ENCODE measurements at regions not wholly inside any gene's neighbourhood (a gene's known extent, or its start where the extent isn't known, plus 50 kb on each side); places are given as distances from the start of the nearest gene placed in this dataset.

- no peaks in the 10 kb centered on the region for H3K36me3 ChIP-seq
Observed at GRCh38 chr2:216959433-216959832, 99.6 kb upstream of the TNP1 start.

GRCh38 chr2:216956820-216957493 is 97.1 kb upstream of the TNP1 start:
- DNase-seq (ENCODE audit: low spot score in 2 of 2): no peak
- H3K4me3 ChIP-seq: no peak overlapping the region
- no peak overlapping the region for H3K27ac ChIP-seq
- no peaks in the 10 kb centered on the region for H3K36me3 ChIP-seq
- intact Hi-C loops (cut with DNase I; ENCODE audit: low total_unique reads): loop anchor here (5.0 kb wide), 1 partner anchor 425 kb away; no protein-coding TSS in a partner anchor
- H3K4me1 ChIP-seq: no peaks in the 10 kb centered on the region
- peaks cover 0 to 18% of the 10 kb centered on the region in 2 donors for H3K9me3 ChIP-seq
- TF ChIP-seq POLR2A (IDR thresholded peaks at IDR 0.05) (no peak), CTCF (IDR thresholded peaks at IDR 0.05) (no peak), POLR2AphosphoS5 (IDR thresholded peaks at IDR 0.05) (no peak)
- no peaks in the 10 kb centered on the region for H3K27me3 ChIP-seq

More at GRCh38 chr2:216959433-216959832, 99.6 kb upstream of the TNP1 start:
- Histone ChIP-seq H3K4me1 (no peaks in the 10 kb centered on the region), H3K27ac (no peak overlapping the region), H3K27me3 (no peaks in the 10 kb centered on the region), H3K9me3 (peaks cover 0 to 9% of the 10 kb centered on the region in 2 donors), H3K4me3 (no peak overlapping the region)
- no peak for DNase-seq (ENCODE audit: low spot score in 2 of 2)
- TF ChIP-seq CTCF (IDR thresholded peaks at IDR 0.05): no peak
- no peak for TF ChIP-seq POLR2A (IDR thresholded peaks at IDR 0.05)
- no peak for TF ChIP-seq POLR2AphosphoS5 (IDR thresholded peaks at IDR 0.05)
- intact Hi-C loops (cut with DNase I; ENCODE audit: low total_unique reads): loop anchor here (5.0 kb wide), 1 partner anchor 423 kb away; no protein-coding TSS in a partner anchor

- TF ChIP-seq POLR2AphosphoS5 (IDR thresholded peaks at IDR 0.05): no peak
- TF ChIP-seq CTCF (IDR thresholded peaks at IDR 0.05): no peak
- TF ChIP-seq POLR2A (IDR thresholded peaks at IDR 0.05): no peak
- H3K4me1 ChIP-seq: no peaks in the 10 kb centered on the region
- H3K27ac ChIP-seq: no peak overlapping the region
- peaks cover 0 to 18% of the 10 kb centered on the region in 2 donors for H3K9me3 ChIP-seq
- no peak for DNase-seq (ENCODE audit: low spot score in 2 of 2)
- H3K4me3 ChIP-seq: no peak overlapping the region
- H3K36me3 ChIP-seq: no peaks in the 10 kb centered on the region
- no peaks in the 10 kb centered on the region for H3K27me3 ChIP-seq
- intact Hi-C loops (cut with DNase I; ENCODE audit: low total_unique reads): no loop called here
Observed at GRCh38 chr2:216951171-216951570, 91.3 kb upstream of the TNP1 start.

- Histone ChIP-seq H3K27me3 (no peaks in the 10 kb centered on the region), H3K36me3 (no peaks in the 10 kb centered on the region), H3K9me3 (peaks cover 0 to 18% of the 10 kb centered on the region in 2 donors), H3K27ac (no peak overlapping the region), H3K4me1 (no peaks in the 10 kb centered on the region), H3K4me3 (no peak overlapping the region)
- DNase-seq (ENCODE audit: low spot score in 2 of 2): no peak
- TF ChIP-seq POLR2AphosphoS5 (IDR thresholded peaks at IDR 0.05) (no peak), POLR2A (IDR thresholded peaks at IDR 0.05) (no peak), CTCF (IDR thresholded peaks at IDR 0.05) (no peak)
- intact Hi-C loops (cut with DNase I; ENCODE audit: low total_unique reads): no loop called here
Observed at GRCh38 chr2:216950547-216950946, 90.7 kb upstream of the TNP1 start.

GRCh38 chr2:216949700-216950413 is 90.0 kb upstream of the TNP1 start:
- H3K27me3 ChIP-seq: no peaks in the 10 kb centered on the region
- DNase-seq (ENCODE audit: low spot score in 2 of 2): no peak
- H3K4me1 ChIP-seq: no peaks in the 10 kb centered on the region
- no peak for TF ChIP-seq POLR2AphosphoS5 (IDR thresholded peaks at IDR 0.05)
- no peak for TF ChIP-seq CTCF (IDR thresholded peaks at IDR 0.05)
- TF ChIP-seq POLR2A (IDR thresholded peaks at IDR 0.05): no peak
- H3K9me3 ChIP-seq: peaks cover 0 to 13% of the 10 kb centered on the region in 2 donors
- intact Hi-C loops (cut with DNase I; ENCODE audit: low total_unique reads): loop anchor here (5.0 kb wide), 1 partner anchor 703 kb away; no protein-coding TSS in a partner anchor
- H3K27ac ChIP-seq: no peak overlapping the region
- no peak overlapping the region for H3K4me3 ChIP-seq
- no peaks in the 10 kb centered on the region for H3K36me3 ChIP-seq
